ENCODE measurements at regions not wholly inside any gene's neighbourhood (a gene's known extent, or its start where the extent isn't known, plus 50 kb on each side); places are given as distances from the start of the nearest gene placed in this dataset.

- no peak overlapping the region for H3K4me3 ChIP-seq (ENCODE audit: low read depth, low read length)
- no peak for DNase-seq
- no peak for TF ChIP-seq CTCF (IDR thresholded peaks at IDR 0.05; ENCODE audit: low read depth, low read length)
- H3K36me3 ChIP-seq, result no peaks in the 10 kb centered on the region
- no peak overlapping the region for H3K27ac ChIP-seq
- peaks cover 5% of the 10 kb centered on the region for H3K27me3 ChIP-seq (ENCODE audit: insufficient read depth, low read depth, severe bottlenecking)
- H3K9me3 ChIP-seq (ENCODE audit: severe bottlenecking), result no peaks in the 10 kb centered on the region
Observed at GRCh38 chr14:41302776-41303175, 303.9 kb upstream of the LRFN5 start.

GRCh38 chr14:41299924-41300323 is 306.8 kb upstream of the LRFN5 start:
- TF ChIP-seq CTCF (IDR thresholded peaks at IDR 0.05; ENCODE audit: low read depth, low read length), result peak; percentile 21; the same call in 1 of the 2 replicates
- Histone ChIP-seq H3K9me3 (ENCODE audit: severe bottlenecking) (no peaks in the 10 kb centered on the region), H3K27ac (no peak overlapping the region), H3K4me3 (ENCODE audit: low read depth, low read length) (no peak overlapping the region), H3K36me3 (no peaks in the 10 kb centered on the region), H3K27me3 (ENCODE audit: insufficient read depth, low read depth, severe bottlenecking) (peaks cover 3% of the 10 kb centered on the region)
- DNase-seq, result no peak

- no peak overlapping the region for H3K4me3 ChIP-seq (ENCODE audit: low read depth, low read length)
- DNase-seq, result no peak
- no peak overlapping the region for H3K27ac ChIP-seq
- no peak for TF ChIP-seq CTCF (IDR thresholded peaks at IDR 0.05; ENCODE audit: low read depth, low read length)
- no peaks in the 10 kb centered on the region for H3K9me3 ChIP-seq (ENCODE audit: severe bottlenecking)
- peaks cover 11% of the 10 kb centered on the region for H3K27me3 ChIP-seq (ENCODE audit: insufficient read depth, low read depth, severe bottlenecking)
- no peaks in the 10 kb centered on the region for H3K36me3 ChIP-seq
Observed at GRCh38 chr14:41298328-41298690, 308.4 kb upstream of the LRFN5 start.

GRCh38 chr14:41297576-41298327 is 308.9 kb upstream of the LRFN5 start:
- no peak overlapping the region for H3K27ac ChIP-seq
- no peak for TF ChIP-seq CTCF (IDR thresholded peaks at IDR 0.05; ENCODE audit: low read depth, low read length)
- H3K27me3 ChIP-seq (ENCODE audit: insufficient read depth, low read depth, severe bottlenecking), result peaks cover 11% of the 10 kb centered on the region
- DNase-seq, result no peak
- no peak overlapping the region for H3K4me3 ChIP-seq (ENCODE audit: low read depth, low read length)
- no peaks in the 10 kb centered on the region for H3K36me3 ChIP-seq
- no peaks in the 10 kb centered on the region for H3K9me3 ChIP-seq (ENCODE audit: severe bottlenecking)

GRCh38 chr14:41295734-41296133 is 310.9 kb upstream of the LRFN5 start:
- H3K36me3 ChIP-seq, result no peaks in the 10 kb centered on the region
- DNase-seq, result no peak
- no peak overlapping the region for H3K27ac ChIP-seq
- no peaks in the 10 kb centered on the region for H3K9me3 ChIP-seq (ENCODE audit: severe bottlenecking)
- no peak overlapping the region for H3K4me3 ChIP-seq (ENCODE audit: low read depth, low read length)
- peaks cover 8% of the 10 kb centered on the region for H3K27me3 ChIP-seq (ENCODE audit: insufficient read depth, low read depth, severe bottlenecking)
- no peak for TF ChIP-seq CTCF (IDR thresholded peaks at IDR 0.05; ENCODE audit: low read depth, low read length)

GRCh38 chr14:41289025-41289424 is 317.7 kb upstream of the LRFN5 start:
- Histone ChIP-seq H3K27ac (no peak overlapping the region), H3K27me3 (ENCODE audit: insufficient read depth, low read depth, severe bottlenecking) (peaks cover 28% of the 10 kb centered on the region), H3K9me3 (ENCODE audit: severe bottlenecking) (no peaks in the 10 kb centered on the region), H3K36me3 (no peaks in the 10 kb centered on the region), H3K4me3 (ENCODE audit: low read depth, low read length) (no peak overlapping the region)
- TF ChIP-seq CTCF (IDR thresholded peaks at IDR 0.05; ENCODE audit: low read depth, low read length), result no peak
- no peak for DNase-seq

Measured in WERI-Rb-1 (cell line).